Smooth muscle cell (in vitro differentiated cells): ENCODE measurements at regions not wholly inside any gene's neighbourhood (a gene's known extent, or its start where the extent isn't known, plus 50 kb on each side); places are given as distances from the start of the nearest gene placed in this dataset.

Experiments used
- DNase-seq: peaks from one replicate; lab custom pipeline; 2025; ENCODE audit not compliant: unreplicated experiment; lab: John Stamatoyannopoulos, UW
- H2AFZ ChIP-seq: fragments of 200-600 bp; sonication (generic); 2 replicates; pipeline ENCODE4 v1.6.0; 2016; ENCODE audit warnings: antibody characterized with exemption, low read depth, mild to moderate bottlenecking
- H3F3A ChIP-seq: fragments of 200-600 bp; sonication (generic); 2 replicates; pipeline ENCODE4 v1.6.0; 2017; ENCODE audit warnings: antibody characterized with exemption, low read depth
- H3K27ac ChIP-seq: fragments of 200-600 bp; sonication (generic); 2 replicates; pipeline ENCODE4 v1.5.1; 2016; ENCODE audit warnings: low read depth, mild to moderate bottlenecking
- H3K27me3 ChIP-seq: fragments of 200-600 bp; sonication (generic); 2 replicates; pipeline ENCODE4 v1.6.1; 2016; ENCODE audit warnings: low read depth, mild to moderate bottlenecking
- H3K36me3 ChIP-seq: fragments of 200-600 bp; sonication (generic); 2 replicates; pipeline ENCODE4 v1.5.1; 2016; ENCODE audit warnings: low read depth
- H3K4me1 ChIP-seq: fragments of 200-600 bp; sonication (generic); 2 replicates; pipeline ENCODE4 v1.5.1; 2016; ENCODE audit warnings: low read depth
- H3K4me2 ChIP-seq: fragments of 200-600 bp; sonication (generic); 2 replicates; pipeline ENCODE4 v1.6.0; 2016; ENCODE audit warnings: mild to moderate bottlenecking
- H3K4me3 ChIP-seq: fragments of 200-600 bp; sonication (generic); 2 replicates; pipeline ENCODE4 v1.5.1; 2016; ENCODE audit warnings: mild to moderate bottlenecking
- H3K79me2 ChIP-seq: fragments of 200-600 bp; sonication (generic); 2 replicates; pipeline ENCODE4 v1.6.0; 2016; ENCODE audit warnings: low read depth, mild to moderate bottlenecking
- H3K9ac ChIP-seq: fragments of 200-600 bp; sonication (generic); 2 replicates; pipeline ENCODE4 v1.6.0; 2016; ENCODE audit warnings: low read depth
- H3K9me3 ChIP-seq: fragments of 200-600 bp; sonication (generic); replicated peaks from 2 replicates; pipeline ENCODE4 v1.5.1; 2016; ENCODE audit warnings: low read depth
- H4K20me1 ChIP-seq: fragments of 200-600 bp; sonication (generic); 2 replicates; pipeline ENCODE4 v1.6.0; 2016; ENCODE audit warnings: low read depth
- CTCF ChIP-seq: fragments of 200-600 bp; sonication (generic); IDR thresholded peaks from 2 replicates; pipeline ENCODE4 v1.5.1; 2017; ENCODE audit warnings: borderline replicate concordance, mild to moderate bottlenecking, antibody characterized with exemption; ENCODE audit not compliant: insufficient read depth, poor library complexity, severe bottlenecking
- WGBS: methylation state at CpG from one replicate; pipeline ENCODE4 v1.1.7; 2016; ENCODE audit warnings: low lambda C conversion rate; 5-methylcytosine and 5-hydroxymethylcytosine counted together

DNA sequence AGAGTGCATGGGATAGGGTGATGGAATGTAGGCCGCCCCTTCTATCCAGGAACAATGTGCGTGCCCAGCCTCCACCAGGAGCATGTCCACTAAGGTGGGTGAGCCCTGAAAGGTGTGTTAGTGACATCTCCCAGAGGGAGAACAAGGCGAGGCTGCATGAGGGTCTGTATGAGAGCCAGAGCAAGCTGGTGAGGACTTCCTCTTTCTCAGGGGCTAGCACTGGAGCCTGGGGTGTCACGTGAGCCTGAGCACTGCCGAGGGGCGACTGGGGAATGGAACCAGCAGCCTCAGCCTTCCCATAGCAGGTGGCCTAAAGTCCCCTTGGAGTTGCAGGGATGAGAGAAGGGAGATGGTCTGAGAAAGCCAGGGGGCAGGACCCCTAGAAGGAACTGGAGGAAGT is 156.3 kb upstream of the COBL start:
- Histone ChIP-seq H3K4me3 (no peak overlapping the region), H2AFZ (no peak overlapping the region), H4K20me1 (no peaks in the 10 kb centered on the region), H3K79me2 (no peaks in the 10 kb centered on the region), H3K4me1 (no peaks in the 10 kb centered on the region), H3K9ac (no peak overlapping the region), H3F3A (no peaks in the 10 kb centered on the region), H3K27ac (no peak overlapping the region), H3K9me3 (no peaks in the 10 kb centered on the region), H3K36me3 (no peaks in the 10 kb centered on the region), H3K27me3 (peaks cover 26% of the 10 kb centered on the region), H3K4me2 (no peak overlapping the region)
- TF ChIP-seq CTCF, result no peak
- WGBS, result 95% methylated on average over 6 of the region's 6 CpGs
- DNase-seq, result no peak

DNA sequence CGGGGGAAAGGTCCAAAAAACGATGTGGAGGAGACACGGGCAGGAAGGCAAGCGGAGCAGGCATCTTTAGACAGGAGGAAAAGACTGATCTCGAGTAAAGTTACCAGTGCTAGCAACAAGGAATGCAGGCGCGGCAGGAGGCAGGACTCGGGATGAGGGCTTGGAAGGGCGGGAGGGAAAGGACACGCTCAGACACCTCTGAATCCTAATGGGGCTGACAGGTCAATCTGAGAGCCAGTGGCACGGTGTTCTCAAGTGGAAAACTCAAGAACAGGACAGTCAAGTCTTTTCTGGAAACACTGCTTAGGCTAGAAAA is 155.3 kb upstream of the COBL start:
- no peak for TF ChIP-seq CTCF
- Histone ChIP-seq H3K4me2 (peak overlapping the region; percentile 61), H3K36me3 (no peaks in the 10 kb centered on the region), H3K27ac (no peak overlapping the region), H3K9me3 (no peaks in the 10 kb centered on the region), H3K79me2 (no peaks in the 10 kb centered on the region), H3K4me1 (no peaks in the 10 kb centered on the region), H3F3A (no peaks in the 10 kb centered on the region), H2AFZ (peak overlapping the region; percentile 72), H3K27me3 (peaks cover 26% of the 10 kb centered on the region), H3K4me3 (peak overlapping the region; percentile 16), H4K20me1 (no peaks in the 10 kb centered on the region), H3K9ac (no peak overlapping the region)
- 37% methylated on average over 11 of the region's 11 CpGs for WGBS
- no peak for DNase-seq

DNA sequence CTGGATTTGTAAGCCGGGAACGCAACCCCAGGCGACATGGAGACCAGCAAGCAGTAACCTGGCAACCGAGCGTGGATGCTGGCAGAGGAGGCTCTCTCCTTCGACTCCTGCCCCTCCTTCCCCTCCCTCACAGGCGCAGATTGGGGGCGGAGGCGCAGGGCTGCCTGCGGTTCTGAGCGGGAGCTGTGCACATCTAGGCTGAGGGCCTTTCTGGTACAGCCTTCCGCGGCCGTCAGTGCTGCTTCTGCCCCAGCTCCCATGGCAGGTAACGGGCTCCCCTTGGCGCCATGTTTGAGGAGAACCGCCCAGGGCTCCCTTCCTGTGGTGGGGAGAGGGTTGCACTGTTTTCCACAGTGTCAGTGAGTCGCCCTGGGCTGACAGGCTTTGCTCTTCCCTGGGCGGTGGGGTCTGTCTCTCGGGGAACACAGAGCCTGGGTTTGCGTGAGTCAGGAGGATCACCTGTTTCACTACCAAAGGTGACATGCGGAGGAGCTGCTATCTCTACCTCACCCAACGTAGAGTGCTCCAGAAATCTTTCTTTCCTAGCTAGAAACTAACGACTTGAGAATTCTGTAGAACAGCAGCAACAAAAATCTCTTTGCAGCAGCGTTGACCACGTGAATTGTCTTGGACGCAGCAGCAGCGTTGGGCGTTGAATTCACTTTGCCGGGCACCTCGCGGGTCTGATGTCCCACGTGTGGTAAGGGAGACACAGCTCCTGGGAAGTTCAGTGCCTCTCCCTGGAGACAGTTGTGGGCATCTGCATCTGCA is 154.8 kb upstream of the COBL start:
- no peaks in the 10 kb centered on the region for H3K36me3 ChIP-seq
- H3K9me3 ChIP-seq, result no peaks in the 10 kb centered on the region
- no peaks in the 10 kb centered on the region for H3K4me1 ChIP-seq
- peak overlapping the region; percentile 16 for H3K4me3 ChIP-seq
- H3K79me2 ChIP-seq, result no peaks in the 10 kb centered on the region
- peak overlapping the region; percentile 72 for H2AFZ ChIP-seq
- H3F3A ChIP-seq, result no peaks in the 10 kb centered on the region
- H3K27me3 ChIP-seq, result peaks cover 26% of the 10 kb centered on the region
- no peak for DNase-seq
- no peak for TF ChIP-seq CTCF
- H3K4me2 ChIP-seq, result peak overlapping the region; percentile 61
- H3K27ac ChIP-seq, result no peak overlapping the region
- H3K9ac ChIP-seq, result no peak overlapping the region
- 47% methylated on average over 32 of the region's 33 CpGs for WGBS
- no peaks in the 10 kb centered on the region for H4K20me1 ChIP-seq

DNA sequence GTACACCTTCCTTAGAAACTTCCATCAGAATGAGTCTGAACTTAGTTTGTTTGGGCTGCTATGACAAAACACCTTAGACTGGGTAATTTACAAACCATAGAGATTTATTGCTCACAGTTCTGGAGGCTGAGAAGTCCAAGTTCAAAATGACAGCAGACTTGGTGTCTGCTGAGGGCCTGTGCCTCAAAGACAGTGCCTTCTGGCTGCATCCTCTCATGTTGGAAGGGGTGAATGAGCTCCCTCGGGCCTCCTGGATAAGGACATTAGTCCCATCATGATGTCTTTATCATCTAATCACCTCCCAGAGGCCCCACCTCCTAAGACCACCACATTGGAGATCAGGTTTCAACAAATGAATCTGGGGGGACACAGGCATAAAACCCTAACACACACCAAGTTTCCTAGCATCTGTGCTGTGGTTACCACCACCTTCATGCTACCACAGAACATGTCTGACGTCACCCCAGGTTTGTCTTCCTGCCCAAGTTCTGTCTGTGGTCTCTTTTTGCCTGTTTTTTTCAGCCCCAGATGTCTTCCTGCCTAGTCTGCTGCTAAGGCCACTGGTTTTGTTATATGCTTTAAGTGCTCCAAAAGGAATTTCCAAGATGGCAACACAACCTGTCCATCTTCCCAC is 150.9 kb upstream of the COBL start:
- Histone ChIP-seq H3F3A (no peaks in the 10 kb centered on the region), H3K36me3 (no peaks in the 10 kb centered on the region), H3K79me2 (no peaks in the 10 kb centered on the region), H4K20me1 (no peaks in the 10 kb centered on the region), H3K27ac (no peak overlapping the region), H3K9me3 (no peaks in the 10 kb centered on the region), H3K4me2 (no peak overlapping the region), H3K4me1 (no peaks in the 10 kb centered on the region), H3K4me3 (no peak overlapping the region), H3K9ac (no peak overlapping the region), H2AFZ (no peak overlapping the region), H3K27me3 (peaks cover 20% of the 10 kb centered on the region)
- no peak for DNase-seq
- no peak for TF ChIP-seq CTCF
- 91% methylated on average over 2 of the region's 2 CpGs for WGBS
